GM12878 (cell line): ENCODE measurements at regions not wholly inside any gene's neighbourhood (a gene's known extent, or its start where the extent isn't known, plus 50 kb on each side); places are given as distances from the start of the nearest gene placed in this dataset.

ENCODE experiments used
- ATAC-seq: fragments of 200-7000 bp; cut with Tn5 transposase; 3 replicates; pipeline ENCODE4 v1.9.1; 2020; ENCODE audit warnings: mild to moderate bottlenecking, moderate library complexity
- BruUV-seq: library from RNA; stranded (reverse); fragments of 400-500 nt; replicated peaks from 2 replicates; lab custom pipeline; 2021; lab: Mats Ljungman, UMichigan
- CTCF ChIA-PET: fragments of 300-600 bp; sonication (Branson Sonifier 250); formaldehyde crosslinking; extraction: SDS; loops from one replicate; lab custom pipeline; 2021; ENCODE audit warnings: inconsistent platforms; lab: Yijun Ruan, JAX
- POLR2A ChIA-PET: fragments of 350-600 bp; formaldehyde crosslinking; extraction: SDS; loops from one replicate; lab custom pipeline; 2021; ENCODE audit warnings: inconsistent platforms; lab: Charles Lee
- RAD21 ChIA-PET: fragments of 300-600 bp; sonication (Branson Sonifier 250); formaldehyde crosslinking; loops from one replicate; lab custom pipeline; 2023; ENCODE audit warnings: antibody characterized with exemption; ENCODE audit not compliant: unreplicated experiment; lab: Charles Lee
- SMC1A ChIA-PET: fragments of 300-600 bp; sonication (Branson Sonifier 250); formaldehyde crosslinking; loops from one replicate; lab custom pipeline; 2023; ENCODE audit not compliant: unreplicated experiment, uncharacterized antibody; lab: Charles Lee
- DNase-seq: peaks from one replicate; pipeline ENCODE4 v3.0.0-alpha.2; 2011; ENCODE audit warnings: low read depth, low spot score
- FAIRE-seq: peaks from 3 replicates; lab custom pipeline; 2011; peaks lifted over from hg19 to GRCh38; lab: Jason Lieb, UNC
- H2AFZ ChIP-seq: 2 replicates; pipeline ENCODE4 v1.6.0; 2011; ENCODE audit warnings: low read depth, low read length, control low read depth; ENCODE audit not compliant: control insufficient read depth
- H3K27ac ChIP-seq: 2 replicates; pipeline ENCODE4 v1.5.1; 2011; ENCODE audit warnings: control low read depth; ENCODE audit not compliant: control insufficient read depth, insufficient read depth
- H3K27me3 ChIP-seq, 2 experiments: replicated peaks in 1 of 2; 2 replicates each; pipeline versions ENCODE4 v1.6.0 to v1.6.1; 2011; ENCODE audit warnings: low read length in 1 of 2; ENCODE audit not compliant: control insufficient read depth in 2 of 2, insufficient read depth in 2 of 2
- H3K36me3 ChIP-seq, 2 experiments: 2 replicates each; pipeline ENCODE4 v1.5.1; 2011; ENCODE audit warnings: low read length in 1 of 2; ENCODE audit not compliant: control insufficient read depth in 2 of 2, insufficient read depth in 2 of 2
- H3K4me1 ChIP-seq: 2 replicates; pipeline ENCODE4 v1.6.1; 2011; ENCODE audit warnings: mild to moderate bottlenecking, low read length, moderate library complexity, mixed read lengths; ENCODE audit not compliant: control insufficient read depth, insufficient read depth
- H3K4me2 ChIP-seq: 2 replicates; pipeline ENCODE4 v1.6.0; 2011; ENCODE audit warnings: control low read depth; ENCODE audit not compliant: control insufficient read depth, insufficient read depth
- H3K4me3 ChIP-seq: fragments of 200-600 bp; sonication (generic); 2 replicates; pipeline ENCODE4 v1.5.1; 2016
- H3K79me2 ChIP-seq: 2 replicates; pipeline ENCODE4 v1.6.0; 2011; ENCODE audit warnings: low read length; ENCODE audit not compliant: control insufficient read depth, insufficient read depth
- H3K9ac ChIP-seq: 2 replicates; pipeline ENCODE4 v1.8.0; 2011; ENCODE audit warnings: low read length, control low read depth, mixed read lengths; ENCODE audit not compliant: control insufficient read depth, insufficient read depth
- H3K9me3 ChIP-seq: replicated peaks from 3 replicates; pipeline ENCODE4 v1.5.1; 2011; ENCODE audit warnings: mild to moderate bottlenecking, low read length; ENCODE audit not compliant: control insufficient read depth, insufficient read depth
- H4K20me1 ChIP-seq: 2 replicates; pipeline ENCODE4 v1.6.0; 2011; ENCODE audit not compliant: control insufficient read depth, insufficient read depth
- CBFB ChIP-seq: IDR thresholded peaks from 2 replicates; pipeline ENCODE4 v1.6.1; 2016; ENCODE audit warnings: antibody characterized with exemption, low read depth
- FOS ChIP-seq: IDR thresholded peaks from 3 replicates; pipeline ENCODE4 v1.6.1; 2011; ENCODE audit warnings: borderline replicate concordance; ENCODE audit not compliant: insufficient read length; ENCODE audit errors: extremely low read depth
- GATAD2B ChIP-seq: fragments of 450-650 bp; conservative IDR thresholded peaks from 2 replicates; pipeline ENCODE4 v1.6.1; 2017; ENCODE audit warnings: low read depth, mild to moderate bottlenecking, moderate library complexity
- HCFC1 ChIP-seq: fragments of 150-350 bp; IDR thresholded peaks from 2 replicates; pipeline ENCODE4 v1.6.1; 2014; ENCODE audit warnings: low read length
- PAX8 ChIP-seq: fragments of 450-650 bp; IDR thresholded peaks from 2 replicates; pipeline ENCODE4 v1.6.1; 2017; ENCODE audit warnings: mild to moderate bottlenecking, moderate library complexity
- RAD21 ChIP-seq: IDR thresholded peaks from 2 replicates; pipeline ENCODE4 v1.6.1; 2011; ENCODE audit warnings: mild to moderate bottlenecking, low read depth, low read length, moderate library complexity; ENCODE audit not compliant: insufficient read depth
- RELB ChIP-seq: fragments of 450-650 bp; IDR thresholded peaks from 2 replicates; pipeline ENCODE4 v1.6.1; 2017; ENCODE audit warnings: low read depth, mild to moderate bottlenecking, moderate library complexity
- SMC3 ChIP-seq: IDR thresholded peaks from 2 replicates; pipeline ENCODE4 v1.6.1; 2011; ENCODE audit warnings: low read length, improper control_type of control experiment, borderline replicate concordance
- STAT1 ChIP-seq: fragments of 450-650 bp; conservative IDR thresholded peaks from 2 replicates; pipeline ENCODE4 v1.6.1; 2014; ENCODE audit warnings: antibody characterized with exemption, mild to moderate bottlenecking
- WRNIP1 ChIP-seq: IDR thresholded peaks from 2 replicates; pipeline ENCODE4 v1.6.1; 2011; ENCODE audit warnings: low read depth, low read length, improper control_type of control experiment, borderline replicate concordance
- ZBED1 ChIP-seq: IDR thresholded peaks from 2 replicates; pipeline ENCODE4 v1.6.1; 2016; ENCODE audit warnings: borderline replicate concordance
- WGBS: methylation state at CpG from one replicate; pipeline ENCODE4 v1.1.6; 2016; ENCODE audit warnings: low lambda C conversion rate; ENCODE audit not compliant: insufficient replicate concordance, insufficient coverage; ENCODE audit errors: missing lambda C conversion rate; 5-methylcytosine and 5-hydroxymethylcytosine counted together
- in situ Hi-C: fragments of 300-500 bp; cut with MboI; formaldehyde crosslinking; loops from 9 replicates; pipeline ENCODE4 v1.14.3; 2018; ENCODE audit warnings: mixed read lengths
- intact Hi-C: fragments of 100-400 bp; cut with micrococcal nuclease; formaldehyde crosslinking; loops from one replicate; pipeline ENCODE4 v1.14.2; 2022; ENCODE audit not compliant: unreplicated experiment
- TF ChIP-seq, protein P1 (sequence below), 3 experiments: IDR thresholded peaks in 2 of 3; conservative IDR thresholded peaks in 1 of 3; 2 replicates each; pipeline ENCODE4 v1.5.1; 2011; ENCODE audit warnings: low read depth in 3 of 3, low read length in 3 of 3, mild to moderate bottlenecking in 3 of 3, control low read depth in 2 of 3, moderate library complexity in 2 of 3, inconsistent platforms in 1 of 3, mixed read lengths in 1 of 3; ENCODE audit not compliant: control insufficient read depth in 2 of 3, insufficient read depth in 1 of 3; ENCODE audit errors: extremely low read depth in 1 of 3

DNA sequence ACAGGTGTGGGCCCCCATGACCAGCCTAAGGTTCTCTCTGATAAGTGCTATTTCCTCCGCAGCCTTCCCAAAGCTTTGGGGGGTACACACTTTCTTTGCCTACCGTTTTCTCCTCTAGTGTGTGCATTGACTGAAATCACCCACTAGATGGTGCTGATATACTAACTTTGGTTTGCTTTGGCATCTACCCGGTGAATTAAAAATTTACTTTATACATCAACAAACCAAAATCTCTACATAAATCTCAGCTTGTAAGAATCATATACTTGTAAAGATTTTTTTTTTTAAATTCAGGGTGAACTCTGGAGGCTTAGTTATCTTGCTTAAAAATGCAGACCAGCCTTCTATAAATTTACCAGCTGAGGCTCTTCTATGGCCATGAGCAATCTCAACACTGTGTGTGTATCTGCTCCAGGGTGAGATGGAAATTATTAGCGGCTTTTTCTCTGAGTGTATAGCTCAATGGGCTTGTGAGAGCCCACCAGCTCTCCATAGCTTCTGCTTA, 475.7 kb upstream of the TNC start:
- intact Hi-C loops, result loop anchor here (1.0 to 10.0 kb wide), 7 partner anchors 291 to 1067 kb away; no protein-coding TSS in a partner anchor
- no peak overlapping the region for H2AFZ ChIP-seq
- WGBS, result 3% methylated on average over 4 of the region's 4 CpGs
- FAIRE-seq (no peak), ATAC-seq (peak; percentile 76), DNase-seq (no peak)
- no peak overlapping the region for H3K9ac ChIP-seq
- in situ Hi-C loops, result loop anchor here (5.0 to 10.0 kb wide), 2 partner anchors 571 to 1054 kb away; no protein-coding TSS in a partner anchor
- ChIA-PET RAD21 (interaction anchor here (1.0 to 1.9 kb wide), 4 partner anchors 8 to 977 kb away, joined by 3 to 5 read pairs (median 4); no protein-coding TSS in a partner anchor), POLR2A (no interaction called here), CTCF (interaction anchor here (0.7 to 3.8 kb wide), 28 partner anchors 9 to 1268 kb away, joined by 3 to 26 read pairs (median 4); no protein-coding TSS in a partner anchor), SMC1A (interaction anchor here (0.6 to 1.6 kb wide), 13 partner anchors 13 to 1329 kb away, joined by 3 to 7 read pairs (median 3); no protein-coding TSS in a partner anchor)
- H3K4me2 ChIP-seq, result no peak overlapping the region
- no peak overlapping the region for H3K4me3 ChIP-seq
- no peaks in the 10 kb centered on the region for H3K4me1 ChIP-seq
- H3K27me3 ChIP-seq, result no peaks in the 10 kb centered on the region; a peak in 2 of 4 replicates
- H3K79me2 ChIP-seq, result no peaks in the 10 kb centered on the region
- no TSS peak for BruUV-seq
- no peaks in the 10 kb centered on the region for H4K20me1 ChIP-seq
- H3K9me3 ChIP-seq, result no peaks in the 10 kb centered on the region
- no peak overlapping the region for H3K27ac ChIP-seq
- H3K36me3 ChIP-seq, result no peaks in the 10 kb centered on the region
- TF ChIP-seq HCFC1 (no peak), FOS (no peak), STAT1 (no peak), CBFB (no peak), WRNIP1 (no peak), GATAD2B (no peak), SMC3 (peak; percentile 44; the same call in 1 of the 2 replicates), PAX8 (no peak), ZBED1 (no peak), RAD21 (peak; percentile 76), RELB (no peak)
- TF ChIP-seq, protein P1, sequence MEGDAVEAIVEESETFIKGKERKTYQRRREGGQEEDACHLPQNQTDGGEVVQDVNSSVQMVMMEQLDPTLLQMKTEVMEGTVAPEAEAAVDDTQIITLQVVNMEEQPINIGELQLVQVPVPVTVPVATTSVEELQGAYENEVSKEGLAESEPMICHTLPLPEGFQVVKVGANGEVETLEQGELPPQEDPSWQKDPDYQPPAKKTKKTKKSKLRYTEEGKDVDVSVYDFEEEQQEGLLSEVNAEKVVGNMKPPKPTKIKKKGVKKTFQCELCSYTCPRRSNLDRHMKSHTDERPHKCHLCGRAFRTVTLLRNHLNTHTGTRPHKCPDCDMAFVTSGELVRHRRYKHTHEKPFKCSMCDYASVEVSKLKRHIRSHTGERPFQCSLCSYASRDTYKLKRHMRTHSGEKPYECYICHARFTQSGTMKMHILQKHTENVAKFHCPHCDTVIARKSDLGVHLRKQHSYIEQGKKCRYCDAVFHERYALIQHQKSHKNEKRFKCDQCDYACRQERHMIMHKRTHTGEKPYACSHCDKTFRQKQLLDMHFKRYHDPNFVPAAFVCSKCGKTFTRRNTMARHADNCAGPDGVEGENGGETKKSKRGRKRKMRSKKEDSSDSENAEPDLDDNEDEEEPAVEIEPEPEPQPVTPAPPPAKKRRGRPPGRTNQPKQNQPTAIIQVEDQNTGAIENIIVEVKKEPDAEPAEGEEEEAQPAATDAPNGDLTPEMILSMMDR (IDR thresholded peaks at IDR 0.05 in 2 of 3, conservative IDR thresholded peaks at IDR 0.05 in 1 of 3; ENCODE audit: control insufficient read depth in 2 of 3, extremely low read depth in 1 of 3, insufficient read depth in 1 of 3, low read depth in 3 of 3, low read length in 3 of 3), result peak; percentile 61 to 69 (median 66); a peak in 5 of 6 replicates
